ENCODE measurements at regions not wholly inside any gene's neighbourhood (a gene's known extent, or its start where the extent isn't known, plus 50 kb on each side); places are given as distances from the start of the nearest gene placed in this dataset.

DNA sequence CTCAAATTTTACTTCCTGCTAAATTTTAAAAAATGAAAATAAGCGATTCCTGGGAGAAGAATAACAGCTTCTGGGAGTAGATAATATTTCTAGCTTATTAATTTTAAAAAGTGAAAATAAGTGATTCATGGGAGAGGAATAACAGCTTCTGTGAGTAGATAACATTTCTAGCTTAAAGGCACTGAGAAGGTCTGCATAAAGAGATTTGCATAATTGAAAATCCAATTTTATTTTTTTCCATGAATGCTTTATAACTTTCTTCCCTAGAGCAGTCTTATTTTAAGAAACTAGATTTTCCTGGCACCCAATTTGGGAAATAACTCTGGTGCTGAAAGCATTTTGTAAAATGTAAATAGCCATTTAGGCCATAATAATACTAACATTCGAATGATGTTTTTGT is 65.9 kb upstream of the ASTN2 start:
- Histone ChIP-seq H3K27me3 (peaks cover 0 to 18% (median 0%) of the 10 kb centered on the region in 4 donors), H3K4me1 (no peaks in the 10 kb centered on the region), H3K27ac (no peak overlapping the region), H3K4me3 (no peak overlapping the region), H3K9me3 (no peaks in the 10 kb centered on the region), H3K36me3 (no peaks in the 10 kb centered on the region)
- intact Hi-C loops (cut with DNase I) = no loop called here
- DNase-seq = no peak
- WGBS, 2 donors = 82 to 86% methylated on average over 2 of the region's 2 CpGs
- TF ChIP-seq, protein P1, sequence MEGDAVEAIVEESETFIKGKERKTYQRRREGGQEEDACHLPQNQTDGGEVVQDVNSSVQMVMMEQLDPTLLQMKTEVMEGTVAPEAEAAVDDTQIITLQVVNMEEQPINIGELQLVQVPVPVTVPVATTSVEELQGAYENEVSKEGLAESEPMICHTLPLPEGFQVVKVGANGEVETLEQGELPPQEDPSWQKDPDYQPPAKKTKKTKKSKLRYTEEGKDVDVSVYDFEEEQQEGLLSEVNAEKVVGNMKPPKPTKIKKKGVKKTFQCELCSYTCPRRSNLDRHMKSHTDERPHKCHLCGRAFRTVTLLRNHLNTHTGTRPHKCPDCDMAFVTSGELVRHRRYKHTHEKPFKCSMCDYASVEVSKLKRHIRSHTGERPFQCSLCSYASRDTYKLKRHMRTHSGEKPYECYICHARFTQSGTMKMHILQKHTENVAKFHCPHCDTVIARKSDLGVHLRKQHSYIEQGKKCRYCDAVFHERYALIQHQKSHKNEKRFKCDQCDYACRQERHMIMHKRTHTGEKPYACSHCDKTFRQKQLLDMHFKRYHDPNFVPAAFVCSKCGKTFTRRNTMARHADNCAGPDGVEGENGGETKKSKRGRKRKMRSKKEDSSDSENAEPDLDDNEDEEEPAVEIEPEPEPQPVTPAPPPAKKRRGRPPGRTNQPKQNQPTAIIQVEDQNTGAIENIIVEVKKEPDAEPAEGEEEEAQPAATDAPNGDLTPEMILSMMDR (IDR thresholded peaks at IDR 0.05) = no peak
- no peak for TF ChIP-seq POLR2A (IDR thresholded peaks at IDR 0.05)

DNA sequence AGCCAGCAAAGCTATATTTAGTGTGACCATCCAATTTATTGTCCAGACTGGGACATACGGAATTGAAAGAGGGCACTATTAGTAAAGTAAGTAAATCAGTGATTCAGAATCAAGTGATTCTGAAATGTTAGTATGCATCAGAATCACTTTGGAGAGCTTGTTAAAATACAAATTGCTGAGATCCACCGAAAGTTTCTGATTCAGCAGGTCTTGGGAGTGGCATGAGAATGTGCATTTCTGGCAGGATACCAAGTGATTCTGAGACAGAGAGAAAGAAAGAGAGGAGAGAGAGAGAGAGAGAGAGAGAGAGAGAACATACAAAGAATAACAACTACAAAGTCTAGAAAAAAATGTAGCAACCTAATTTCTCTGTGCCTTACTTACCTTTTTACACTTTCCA is 65.4 kb upstream of the ASTN2 start:
- Histone ChIP-seq H3K27me3 (peaks cover 0 to 14% (median 0%) of the 10 kb centered on the region in 4 donors), H3K9me3 (no peaks in the 10 kb centered on the region), H3K36me3 (no peaks in the 10 kb centered on the region), H3K27ac (no peak overlapping the region), H3K4me3 (no peak overlapping the region), H3K4me1 (no peaks in the 10 kb centered on the region)
- TF ChIP-seq, protein P1 (IDR thresholded peaks at IDR 0.05) = no peak
- no peak for TF ChIP-seq POLR2A (IDR thresholded peaks at IDR 0.05)
- no peak for DNase-seq
- WGBS, 2 donors = 61 to 70% methylated on average over 2 of the region's 2 CpGs
- intact Hi-C loops (cut with DNase I) = no loop called here

DNA sequence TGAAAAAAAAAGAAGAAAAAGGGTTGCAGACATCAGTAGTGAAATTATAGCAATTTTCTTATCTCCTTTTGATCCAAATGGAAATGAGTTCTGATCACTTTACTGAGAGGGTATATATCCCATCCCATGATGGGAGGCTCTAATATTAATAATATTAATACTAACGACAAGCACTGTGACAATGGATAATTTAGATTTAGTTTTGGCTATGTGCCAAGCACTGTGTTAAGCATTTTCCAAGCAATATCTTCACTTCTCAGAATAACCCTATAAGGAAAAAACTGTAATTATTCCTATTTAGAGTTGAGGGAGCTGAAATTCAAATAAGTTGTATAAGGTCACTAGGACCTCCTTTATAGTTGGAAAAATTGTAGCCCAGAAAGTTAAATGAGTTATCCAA is 58.4 kb upstream of the ASTN2 start:
- WGBS, 2 donors = 52 to 67% methylated on average over 1 of the region's 1 CpG
- no peaks in the 10 kb centered on the region for H3K9me3 ChIP-seq
- H3K4me1 ChIP-seq = no peaks in the 10 kb centered on the region
- H3K27me3 ChIP-seq = no peaks in the 10 kb centered on the region
- H3K4me3 ChIP-seq = no peak overlapping the region
- H3K27ac ChIP-seq = no peak overlapping the region
- intact Hi-C loops (cut with DNase I) = no loop called here
- DNase-seq = no peak
- no peaks in the 10 kb centered on the region for H3K36me3 ChIP-seq
- TF ChIP-seq, protein P1 (IDR thresholded peaks at IDR 0.05) = no peak
- TF ChIP-seq POLR2A (IDR thresholded peaks at IDR 0.05) = no peak

DNA sequence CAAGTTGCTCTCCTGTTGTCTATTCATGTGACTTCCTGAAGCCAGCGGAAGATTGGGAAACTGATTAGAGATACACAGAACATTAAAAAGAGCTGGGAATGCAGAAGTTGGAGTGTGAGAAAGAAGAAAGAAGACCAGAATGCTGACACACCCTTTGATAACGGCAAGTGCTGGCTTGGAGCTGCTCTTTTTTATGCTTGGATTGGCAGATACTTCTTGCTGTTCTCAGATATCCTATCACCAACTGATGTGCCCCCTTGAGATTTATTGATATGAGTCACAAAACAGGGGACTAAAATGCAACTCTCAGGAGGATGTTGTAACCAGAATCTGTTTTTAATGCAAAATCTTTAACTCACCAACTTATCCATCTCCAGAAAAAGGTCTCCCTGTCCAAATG is 56.0 kb upstream of the ASTN2 start:
- H3K27me3 ChIP-seq = no peaks in the 10 kb centered on the region
- H3K4me3 ChIP-seq = no peak overlapping the region
- H3K4me1 ChIP-seq = no peaks in the 10 kb centered on the region
- no peaks in the 10 kb centered on the region for H3K9me3 ChIP-seq
- no peak overlapping the region for H3K27ac ChIP-seq
- TF ChIP-seq, protein P1 (IDR thresholded peaks at IDR 0.05) = no peak
- no peak for TF ChIP-seq POLR2A (IDR thresholded peaks at IDR 0.05)
- no peak for DNase-seq
- intact Hi-C loops (cut with DNase I) = no loop called here
- H3K36me3 ChIP-seq = no peaks in the 10 kb centered on the region
- WGBS, 2 donors = 28 to 51% methylated on average over 2 of the region's 2 CpGs

DNA sequence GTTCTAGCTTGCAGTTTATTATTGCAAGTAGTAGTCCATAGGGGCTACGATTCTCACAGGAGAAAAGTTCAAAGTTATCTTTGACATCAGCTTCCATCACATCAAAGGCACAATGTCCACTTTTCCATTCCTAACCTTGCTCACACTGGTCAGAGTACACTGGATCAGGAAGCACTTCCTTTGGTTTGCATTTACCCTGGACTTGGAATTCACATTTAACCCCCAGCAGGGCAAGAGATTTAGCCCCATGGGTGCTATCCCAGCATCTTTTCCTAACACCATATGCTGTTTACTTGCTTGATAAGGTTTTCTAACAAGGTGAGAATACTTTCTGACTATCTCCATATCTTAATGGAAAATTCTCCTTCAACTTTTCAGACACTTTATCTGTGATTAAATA is 55.6 kb upstream of the ASTN2 start:
- H3K4me3 ChIP-seq = no peak overlapping the region

More for the DNA sequence above, 55.6 kb upstream of the ASTN2 start:
- DNase-seq = no peak
- Histone ChIP-seq H3K27ac (no peak overlapping the region), H3K36me3 (no peaks in the 10 kb centered on the region), H3K27me3 (no peaks in the 10 kb centered on the region), H3K4me1 (no peaks in the 10 kb centered on the region), H3K9me3 (no peaks in the 10 kb centered on the region)
- TF ChIP-seq, protein P1 (IDR thresholded peaks at IDR 0.05) = no peak
- no peak for TF ChIP-seq POLR2A (IDR thresholded peaks at IDR 0.05)
- intact Hi-C loops (cut with DNase I) = no loop called here
- WGBS, 2 donors = 24 to 29% methylated on average over 1 of the region's 1 CpG
